Occipital lobe (tissue), 1 donor: ENCODE measurements at regions not wholly inside any gene's neighbourhood (a gene's known extent, or its start where the extent isn't known, plus 50 kb on each side); places are given as distances from the start of the nearest gene placed in this dataset.

Experiments
- DNase-seq: peaks from one replicate; lab custom pipeline; 2025; lab: John Stamatoyannopoulos, UW

DNA sequence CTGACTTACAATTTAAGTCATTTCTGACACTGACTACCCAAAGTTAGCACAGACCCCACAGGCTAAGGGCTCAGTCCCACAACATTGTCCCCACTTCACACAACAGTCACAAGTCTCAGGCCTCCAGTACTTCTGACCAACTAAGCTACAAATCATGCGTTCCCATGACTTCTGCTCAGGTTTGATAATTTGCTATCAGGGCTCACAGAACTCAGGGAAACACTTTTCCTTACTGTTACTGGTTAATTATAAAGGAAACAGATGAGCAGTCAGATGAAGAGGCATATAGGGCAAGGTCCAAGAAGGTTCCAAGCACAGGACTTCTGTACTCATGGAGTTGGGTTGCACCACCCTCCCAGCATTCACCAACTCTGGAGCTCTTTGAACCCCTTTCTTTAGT is 151.2 kb upstream of the TNR start:
- DNase-seq: no peak

DNA sequence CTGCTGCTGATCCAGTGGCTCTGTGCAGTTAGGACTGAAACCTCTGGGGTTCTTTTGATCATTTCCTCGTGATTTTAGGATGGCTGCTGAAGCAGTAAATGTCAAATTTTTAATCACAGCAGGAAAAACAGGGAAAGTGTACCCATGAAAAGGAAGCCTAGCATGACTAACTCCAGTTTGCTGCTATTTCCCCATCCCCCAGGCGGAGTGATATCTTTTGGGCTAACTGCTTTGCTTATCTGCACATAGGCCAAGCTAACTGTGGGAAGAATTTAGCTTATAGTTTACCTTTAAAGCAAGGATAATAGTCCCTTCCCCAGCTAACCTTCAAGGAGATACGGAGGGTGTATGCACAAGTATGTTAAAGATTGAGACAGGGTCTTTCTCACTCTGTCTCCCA is 149.8 kb upstream of the TNR start:
- DNase-seq: no peak

DNA sequence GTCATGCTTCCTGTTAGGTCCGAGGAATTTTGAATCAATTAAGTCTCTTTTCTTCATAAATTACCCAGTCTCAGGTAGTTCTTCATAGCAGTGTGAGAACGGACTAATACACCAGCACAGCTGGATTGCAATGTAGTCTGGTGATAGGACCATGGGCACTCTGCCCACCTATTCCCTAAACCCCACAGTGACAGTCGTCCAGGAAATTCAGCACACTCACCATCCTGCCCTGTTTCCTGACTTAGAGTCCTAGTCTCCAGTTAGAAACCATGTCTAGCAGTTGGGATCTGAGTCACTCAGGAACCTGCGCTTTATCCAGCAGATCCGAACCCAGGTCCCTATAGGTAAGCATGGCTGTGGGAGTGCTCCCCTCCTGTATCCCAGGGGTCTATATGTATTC is 149.3 kb upstream of the TNR start:
- DNase-seq: no peak

DNA sequence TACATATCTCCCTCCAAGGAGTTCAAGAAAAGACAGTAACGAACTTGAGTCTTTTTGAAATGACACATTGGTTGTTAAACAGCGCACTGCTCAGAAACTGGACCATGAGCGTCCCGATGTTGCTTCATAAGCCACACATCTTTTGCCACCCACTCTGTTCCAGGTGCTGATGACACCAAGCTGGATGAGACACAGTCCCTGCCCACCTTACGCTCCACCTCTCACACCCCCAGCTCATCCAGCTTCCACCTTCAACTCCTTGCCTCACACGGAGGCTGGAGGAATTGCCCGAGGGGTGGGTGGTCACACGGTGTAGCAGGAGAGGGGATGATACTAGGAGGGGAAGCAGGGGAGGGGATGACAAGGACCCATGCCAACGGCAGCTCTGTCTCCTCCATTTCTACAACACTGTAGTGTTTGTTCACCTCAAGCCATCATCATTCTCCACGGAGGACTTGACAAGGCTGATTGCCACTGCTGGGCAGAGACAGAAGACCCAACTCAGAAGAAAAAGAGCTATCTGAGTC is 148.5 kb upstream of the TNR start:
- no peak for DNase-seq

DNA sequence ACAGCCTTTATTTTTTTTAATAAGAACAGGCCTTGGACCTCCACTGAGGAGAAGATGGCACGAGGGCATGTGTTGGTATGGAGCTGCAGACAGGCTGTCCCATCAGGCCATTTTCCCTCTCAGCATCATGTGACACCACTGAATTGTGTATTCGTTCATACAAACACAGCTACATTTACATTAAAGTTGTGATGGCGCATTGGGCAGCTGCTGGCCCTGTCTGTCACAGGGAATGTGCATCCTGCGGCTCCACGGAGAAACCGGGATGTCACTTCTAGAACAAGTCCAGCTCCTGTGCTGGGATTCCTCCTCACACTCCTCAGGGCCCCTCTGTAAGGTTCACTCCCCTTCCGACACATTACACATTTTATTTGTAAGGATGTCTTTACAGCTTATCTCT is 147.6 kb upstream of the TNR start:
- no peak for DNase-seq

DNA sequence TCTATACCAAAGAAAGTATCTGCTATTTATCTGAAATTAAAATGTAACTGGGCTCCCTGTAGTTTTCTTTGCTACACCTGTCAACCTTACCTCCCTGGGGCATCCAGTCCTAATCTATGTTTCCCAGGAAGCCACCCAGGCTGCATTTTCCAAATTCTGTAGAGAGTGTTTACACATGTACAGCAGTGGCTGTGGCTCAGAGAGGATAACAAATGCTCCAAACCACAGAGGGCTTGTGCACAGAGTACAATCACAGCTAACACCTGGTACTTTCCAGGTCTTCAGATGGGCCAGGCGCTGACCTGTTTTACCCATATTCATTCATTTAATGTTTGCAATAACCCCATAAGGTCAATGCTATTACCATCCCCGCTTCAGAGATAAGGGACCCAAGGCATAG is 146.5 kb upstream of the TNR start:
- no peak for DNase-seq

DNA sequence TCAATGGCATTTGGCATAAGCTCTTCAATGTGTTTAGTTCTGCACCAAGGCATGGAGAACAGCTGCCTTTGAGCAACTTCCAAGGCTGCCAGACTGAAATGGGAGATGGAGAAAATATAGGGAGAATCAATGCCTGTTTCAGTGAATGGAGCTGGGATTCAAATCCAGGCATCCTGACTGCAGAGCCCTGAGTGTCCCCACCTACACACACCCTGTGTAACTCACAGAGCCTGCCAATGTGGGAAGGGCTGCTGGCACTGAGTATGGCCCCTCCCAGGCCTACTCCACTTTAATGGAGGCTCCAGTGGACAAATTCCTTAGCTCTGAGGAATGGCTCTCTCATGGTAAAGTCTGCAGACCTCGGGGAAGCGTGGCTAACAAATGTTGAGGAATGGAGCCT is 145.6 kb upstream of the TNR start:
- no peak for DNase-seq

DNA sequence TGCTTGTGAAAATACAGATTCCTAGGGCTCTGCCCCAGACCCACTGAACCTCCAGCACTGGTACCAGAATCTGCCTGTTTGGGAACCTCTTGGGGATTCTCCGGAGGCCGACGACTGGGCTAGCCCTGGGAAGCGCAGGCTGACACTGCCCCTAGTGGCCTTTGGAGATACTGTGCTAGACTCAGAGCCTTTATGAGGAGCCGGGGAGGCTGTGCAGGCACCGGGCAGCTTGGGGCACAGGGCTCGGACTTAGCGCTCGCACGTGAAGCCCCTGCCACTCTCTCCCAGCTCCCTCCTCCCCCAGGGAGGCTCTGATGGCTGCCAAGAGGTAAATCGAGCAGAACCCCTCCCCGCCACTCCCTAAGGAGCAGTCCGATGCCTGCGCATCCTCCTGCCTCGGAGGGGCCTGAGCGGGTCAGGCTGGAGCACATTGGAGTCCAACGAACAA is 144.6 kb upstream of the TNR start:
- DNase-seq: peak; percentile 78

DNA sequence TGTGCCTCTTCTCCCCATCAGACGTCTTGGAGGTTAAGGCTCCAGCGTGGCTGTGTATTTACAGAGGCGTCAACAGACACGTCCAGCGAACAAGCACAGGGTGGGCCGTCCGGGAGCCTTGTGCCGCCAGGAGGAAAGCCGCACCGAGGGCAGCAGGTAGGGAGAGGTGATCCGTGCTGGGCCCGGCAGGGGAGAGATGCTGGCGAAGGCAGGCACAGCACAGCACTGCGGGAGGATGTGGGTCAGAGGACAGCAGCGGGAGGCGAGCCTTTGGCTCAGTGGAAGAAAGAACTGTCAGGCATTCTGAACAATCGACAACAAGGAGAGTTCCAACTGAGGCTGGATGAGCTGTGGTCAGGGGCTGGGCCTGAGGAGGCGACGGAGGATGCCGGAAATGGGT is 144.1 kb upstream of the TNR start:
- DNase-seq: no peak

DNA sequence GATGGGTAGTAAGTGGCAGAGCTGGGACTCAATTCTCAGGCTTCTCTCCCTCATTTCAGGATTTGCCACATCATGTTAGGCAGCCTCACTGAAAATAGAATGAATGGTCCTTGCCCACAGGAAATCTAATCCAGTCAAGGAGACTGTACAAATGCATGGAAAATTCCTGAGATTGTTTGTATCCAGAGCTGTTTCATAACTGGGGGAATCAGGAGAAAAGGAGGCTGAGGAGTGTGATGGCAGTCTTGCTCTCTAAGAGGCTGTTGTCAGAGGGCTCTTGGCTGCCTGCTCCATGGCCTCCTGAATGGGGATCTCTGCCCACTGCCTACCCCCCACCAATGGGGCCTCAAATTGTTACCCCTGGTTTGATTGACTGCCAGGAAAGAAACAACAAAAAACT is 141.9 kb upstream of the TNR start:
- peak; percentile 15 for DNase-seq

DNA sequence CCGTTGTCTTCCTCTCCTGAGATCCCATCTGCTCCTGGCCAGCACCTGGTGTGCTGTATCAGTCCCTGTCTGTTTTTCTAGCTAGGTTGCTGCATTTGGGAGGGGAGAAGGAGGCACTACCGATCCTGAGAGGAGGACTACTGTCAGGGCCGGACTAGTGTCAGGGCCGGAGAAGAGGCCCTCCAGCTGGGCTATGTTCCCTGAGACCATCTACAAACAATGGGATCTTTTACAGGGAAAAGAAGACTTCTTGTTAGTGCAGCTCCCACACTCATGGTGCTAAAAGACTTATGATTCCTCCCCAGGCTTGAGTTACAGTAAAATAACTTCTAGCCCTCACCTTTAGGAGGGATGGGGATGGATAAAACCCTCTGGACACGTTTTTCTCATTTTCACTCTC is 141.0 kb upstream of the TNR start:
- no peak for DNase-seq

DNA sequence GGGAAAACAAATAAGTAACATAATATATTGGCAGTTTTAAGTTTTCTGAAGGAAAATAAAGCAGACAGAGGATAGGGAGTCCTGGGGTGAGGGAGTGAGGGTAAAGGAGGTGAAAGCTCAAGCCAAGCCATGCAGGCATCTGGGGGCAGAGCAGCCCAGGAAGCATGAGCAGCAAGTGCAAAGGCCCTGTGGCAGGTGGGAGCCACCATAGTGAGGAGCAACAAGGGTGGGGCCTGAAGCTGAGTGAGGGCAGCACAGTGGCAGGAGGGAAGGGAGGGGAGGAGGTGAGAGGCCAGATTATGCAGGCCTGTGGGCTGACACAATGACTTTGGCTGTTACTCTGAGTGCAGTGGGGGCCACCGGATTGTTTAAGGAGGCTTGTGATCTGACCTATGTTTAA is 138.8 kb upstream of the TNR start:
- no peak for DNase-seq

DNA sequence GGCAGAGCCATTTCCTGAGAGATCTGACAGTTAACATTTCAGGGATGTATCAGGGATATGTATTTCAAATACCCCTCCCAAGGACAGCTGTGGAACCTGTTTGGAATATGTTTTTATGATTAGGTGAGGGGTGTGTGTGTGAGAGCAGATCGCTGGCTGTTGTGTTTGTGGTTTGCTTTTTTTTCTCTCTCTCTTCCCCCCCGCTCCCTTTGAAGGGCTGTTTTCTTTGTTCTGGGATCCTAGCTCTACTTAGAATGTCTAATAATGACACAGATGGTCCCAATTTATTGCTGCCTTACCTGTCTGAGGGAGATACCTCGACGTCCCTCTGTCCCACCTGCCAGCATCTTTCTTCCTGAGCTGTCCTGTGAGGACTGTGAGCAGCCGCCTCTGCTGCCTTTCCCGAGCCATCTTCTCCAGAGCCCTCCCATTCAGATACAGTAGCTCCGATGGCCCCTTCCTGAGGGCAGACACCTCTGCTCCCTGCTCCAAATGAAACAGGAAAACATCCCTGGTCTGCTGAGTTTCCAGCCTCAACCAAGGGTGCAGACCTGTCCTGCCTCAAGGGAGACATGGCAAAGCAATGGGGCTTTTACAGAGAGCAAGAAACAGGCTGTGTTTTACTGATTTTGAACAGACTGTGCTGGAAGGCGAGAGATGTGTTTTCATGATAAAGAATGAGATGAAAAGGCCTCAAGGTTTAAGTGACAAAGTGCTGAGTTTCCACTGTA is 138.0 kb upstream of the TNR start:
- no peak for DNase-seq

DNA sequence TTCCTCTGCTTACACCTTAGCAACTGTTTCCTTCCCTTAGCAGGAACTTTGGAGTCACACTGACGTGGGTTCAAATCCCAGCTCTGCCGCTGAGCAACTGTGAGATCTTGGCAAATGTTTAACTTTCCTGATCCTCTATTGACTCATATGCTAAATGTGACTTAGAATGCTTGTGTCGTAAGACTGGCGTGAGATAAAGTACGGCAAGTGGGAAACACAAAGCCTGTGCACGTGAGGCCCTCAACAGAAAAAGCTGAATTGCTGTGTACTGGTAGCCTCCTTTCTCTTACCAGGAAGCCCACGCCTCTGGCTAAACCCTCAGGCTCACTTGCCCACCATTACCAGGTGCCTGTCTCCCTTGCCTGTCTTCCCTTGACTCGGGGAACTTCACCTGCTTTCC is 135.4 kb upstream of the TNR start:
- no peak for DNase-seq

DNA sequence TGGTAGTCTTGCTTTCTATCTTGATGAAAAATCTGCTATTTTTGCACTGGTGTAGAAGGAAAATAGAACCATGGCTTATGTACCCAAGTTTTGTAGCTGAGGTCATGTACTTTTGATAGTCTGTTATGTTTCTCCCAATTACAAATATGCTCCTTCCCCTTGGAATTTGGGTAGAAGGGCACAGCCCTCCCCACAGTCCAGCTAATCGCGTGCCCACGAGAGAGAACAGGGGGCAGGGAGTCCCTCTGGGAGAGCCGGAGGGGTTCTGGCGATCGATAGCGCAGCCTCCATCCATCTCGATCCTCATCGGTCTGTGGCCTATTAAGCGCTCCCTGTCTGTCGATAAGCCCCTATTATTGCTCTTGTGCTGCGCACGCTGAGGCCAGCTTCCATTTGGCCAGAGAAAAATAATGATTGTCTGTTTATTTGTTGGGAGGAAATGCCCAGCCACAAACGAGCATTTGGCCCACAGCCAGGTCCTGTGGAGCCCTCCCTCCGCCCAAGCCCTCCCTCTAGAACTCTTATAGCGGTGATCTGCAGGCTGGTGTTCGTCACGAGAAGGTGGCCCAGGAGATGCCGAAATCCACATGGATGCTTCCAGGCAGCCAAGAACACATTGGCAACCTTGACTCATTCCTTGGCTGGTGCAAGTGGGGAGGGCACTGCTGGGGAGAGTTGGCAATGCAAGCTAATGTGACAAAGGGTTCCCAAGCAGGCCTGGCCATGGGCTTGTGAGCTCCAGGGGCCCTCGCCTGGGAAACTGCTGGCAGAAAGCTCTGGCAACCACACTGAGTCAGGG is 134.7 kb upstream of the TNR start:
- DNase-seq: peak; percentile 64

DNA sequence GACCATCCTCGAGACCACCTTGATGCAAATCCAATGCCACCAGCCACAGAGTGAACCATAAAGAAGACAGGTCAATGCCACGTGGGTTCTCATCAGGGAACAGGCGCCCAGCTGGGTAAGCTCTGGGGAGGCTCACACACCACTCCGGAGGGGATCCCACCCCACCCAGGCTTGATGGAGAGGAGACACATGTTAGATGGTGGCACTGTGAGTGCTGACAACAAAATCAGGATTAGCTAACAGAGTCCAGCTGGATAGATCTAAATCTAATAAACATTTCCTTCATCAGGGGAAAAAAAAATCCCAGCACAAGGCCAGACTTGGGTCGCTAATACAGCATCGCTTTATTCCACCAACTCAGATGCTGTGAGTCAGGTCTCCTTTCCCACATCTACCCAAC is 132.2 kb upstream of the TNR start:
- no peak for DNase-seq

DNA sequence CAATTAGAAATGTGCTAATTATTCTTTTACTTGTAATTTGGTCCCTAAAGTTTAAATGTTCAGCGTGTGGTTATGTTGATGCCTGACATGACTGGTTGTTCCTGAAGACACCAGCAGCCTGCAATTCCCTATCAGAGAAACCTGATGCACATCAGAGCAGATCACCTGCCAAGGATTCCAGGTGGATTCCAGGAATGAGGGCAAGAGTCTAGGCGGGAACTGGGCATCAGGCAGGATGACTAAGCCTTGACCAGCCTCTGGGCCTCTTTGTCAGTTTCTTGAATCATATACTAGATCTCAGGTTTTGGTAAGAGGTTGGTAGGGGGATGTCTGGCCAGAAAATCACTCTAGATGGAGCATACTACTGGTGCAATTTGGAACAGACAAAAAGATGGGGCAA is 130.7 kb upstream of the TNR start:
- DNase-seq: no peak

DNA sequence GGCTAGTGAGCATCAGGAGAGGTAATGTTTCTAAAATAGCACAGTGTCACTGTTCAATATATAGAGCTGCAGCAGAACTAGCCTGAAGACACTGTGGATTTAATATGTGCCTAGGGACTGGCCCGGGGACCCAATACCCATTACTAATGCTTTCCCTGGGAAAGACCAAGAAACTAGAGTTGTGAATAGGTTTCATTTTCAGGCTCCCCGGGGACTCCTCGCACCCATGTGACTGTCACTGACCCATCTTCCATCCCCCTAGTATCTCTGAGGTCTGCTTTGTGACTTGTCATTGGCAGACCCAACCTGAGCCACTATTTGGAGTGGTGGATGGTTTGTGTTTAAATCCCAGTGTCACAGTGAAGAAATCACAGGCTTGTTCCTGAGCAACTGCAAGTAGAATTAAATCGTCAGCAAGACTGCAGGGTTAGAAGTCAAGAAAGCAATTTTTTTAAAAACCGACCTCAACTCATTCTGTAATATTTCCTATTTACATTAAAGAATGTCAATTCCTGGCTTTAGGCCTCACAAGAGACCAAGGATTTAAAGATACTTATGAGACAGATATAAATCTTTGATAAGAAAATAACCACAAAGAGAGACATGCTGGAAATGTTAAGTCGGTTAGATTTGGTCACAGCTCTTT is 130.0 kb upstream of the TNR start:
- DNase-seq: no peak

DNA sequence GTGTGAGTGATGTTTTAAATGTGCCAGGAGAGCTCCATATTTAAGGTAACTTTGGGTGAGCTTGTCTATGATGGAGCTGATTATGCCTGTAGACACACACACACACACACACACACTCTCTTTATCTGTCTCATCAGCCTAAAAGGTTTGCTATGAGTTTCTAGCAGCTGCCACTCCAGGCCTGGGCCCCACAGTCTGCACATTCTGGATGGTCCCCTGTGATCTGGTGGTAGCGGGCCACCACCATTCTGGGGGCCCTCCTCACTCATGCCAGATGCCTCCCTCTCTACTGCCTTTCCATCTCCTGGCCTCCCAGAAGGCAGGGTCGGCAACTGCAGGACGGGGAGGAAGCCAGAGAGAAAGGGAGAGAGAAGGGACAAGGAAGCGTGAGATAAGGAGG is 129.2 kb upstream of the TNR start:
- no peak for DNase-seq

DNA sequence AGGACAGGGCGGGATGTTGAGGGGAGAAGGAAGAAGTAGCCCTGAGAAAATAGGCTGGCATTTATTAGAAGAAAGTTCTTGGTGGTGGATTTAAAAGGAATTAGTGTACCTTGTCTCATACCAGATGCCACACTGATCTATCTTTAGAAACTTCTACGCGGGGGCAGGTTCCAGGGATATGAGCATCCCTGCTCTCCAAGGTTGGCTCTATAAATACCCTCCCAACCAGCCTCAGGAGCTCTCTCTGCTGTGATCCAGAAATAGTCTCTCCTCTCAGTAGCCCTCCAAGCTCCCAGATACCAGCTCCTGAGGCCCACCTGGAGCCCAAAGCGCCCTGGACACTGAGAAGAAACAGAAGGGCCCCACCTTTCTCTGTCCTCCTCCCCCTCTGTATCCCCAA is 128.3 kb upstream of the TNR start:
- peak; percentile 18 for DNase-seq

DNA sequence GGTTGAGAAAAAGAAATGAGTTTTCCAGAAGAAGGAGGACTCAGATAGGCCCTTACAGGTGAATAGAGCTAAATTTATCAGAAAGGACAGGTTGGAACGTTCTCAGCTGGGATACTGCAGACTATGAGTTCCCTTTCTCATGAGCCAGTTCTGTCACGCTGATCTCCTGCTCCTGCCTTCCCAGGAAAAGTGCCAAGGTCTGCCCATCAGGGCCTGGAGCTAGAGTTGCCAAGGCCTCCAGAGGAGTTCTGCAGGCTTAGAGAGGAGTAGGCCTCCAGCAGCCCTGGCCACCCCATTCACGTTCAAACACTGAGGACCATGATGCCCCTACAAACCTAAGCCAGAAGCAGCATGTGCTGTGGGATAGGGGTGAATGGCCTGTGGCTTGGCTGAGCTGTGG is 126.8 kb upstream of the TNR start:
- DNase-seq: no peak

DNA sequence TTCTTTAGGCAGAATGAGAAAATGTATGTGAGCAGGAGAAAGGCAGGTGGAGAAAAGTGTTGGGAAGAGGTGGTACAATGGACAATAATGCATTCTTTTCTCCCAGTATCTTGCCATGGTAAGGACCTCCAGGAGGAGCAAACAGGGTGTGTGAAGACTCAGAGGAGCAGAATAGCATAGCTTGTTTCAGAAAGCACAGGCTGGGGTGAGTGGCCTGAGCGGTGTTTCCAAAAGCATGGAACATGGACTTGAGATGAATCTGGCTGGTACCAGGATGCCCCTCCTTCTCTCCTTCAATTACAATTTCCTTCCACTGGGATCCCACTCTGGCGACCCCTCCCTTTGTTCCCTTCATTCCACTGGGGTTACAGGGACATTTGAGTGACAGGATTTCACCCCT is 123.4 kb upstream of the TNR start:
- DNase-seq: no peak
